ENCODE measurements at regions not wholly inside any gene's neighbourhood (a gene's known extent, or its start where the extent isn't known, plus 50 kb on each side); places are given as distances from the start of the nearest gene placed in this dataset.

GRCh38 chr10:28250782-28251181, 52.1 kb downstream of the MPP7 start:
- Histone ChIP-seq H3K27me3 (no peaks in the 10 kb centered on the region), H3K27ac (no peak overlapping the region), H3K9me3 (ENCODE audit: low read depth) (no peaks in the 10 kb centered on the region), H3K36me3 (no peaks in the 10 kb centered on the region), H3K4me1 (ENCODE audit: low read depth) (peaks cover 6% of the 10 kb centered on the region), H3K4me3 (no peak overlapping the region)
- DNase-seq (ENCODE audit: low read depth in 1 of 2, low spot score in 1 of 2), result peak in 1 of 2 donors; percentile 42
- TF ChIP-seq CTCF (IDR thresholded peaks at IDR 0.05; ENCODE audit: low read depth, low read length), result peak; percentile 41

GRCh38 chr10:28250358-28250757, 52.5 kb downstream of the MPP7 start:
- TF ChIP-seq CTCF (IDR thresholded peaks at IDR 0.05; ENCODE audit: low read depth, low read length), result no peak
- no peaks in the 10 kb centered on the region for H3K36me3 ChIP-seq
- H3K4me1 ChIP-seq (ENCODE audit: low read depth), result peaks cover 6% of the 10 kb centered on the region
- no peaks in the 10 kb centered on the region for H3K9me3 ChIP-seq (ENCODE audit: low read depth)
- H3K27me3 ChIP-seq, result no peaks in the 10 kb centered on the region
- H3K27ac ChIP-seq, result no peak overlapping the region
- DNase-seq (ENCODE audit: low read depth in 1 of 2, low spot score in 1 of 2), result no peak
- H3K4me3 ChIP-seq, result no peak overlapping the region

- TF ChIP-seq CTCF (IDR thresholded peaks at IDR 0.05; ENCODE audit: low read depth, low read length), result no peak
- H3K9me3 ChIP-seq (ENCODE audit: low read depth), result no peaks in the 10 kb centered on the region
- H3K36me3 ChIP-seq, result no peaks in the 10 kb centered on the region
- peaks cover 6% of the 10 kb centered on the region for H3K4me1 ChIP-seq (ENCODE audit: low read depth)
- peak in 1 of 2 donors; percentile 18 for DNase-seq (ENCODE audit: low read depth in 1 of 2, low spot score in 1 of 2)
- no peaks in the 10 kb centered on the region for H3K27me3 ChIP-seq
- no peak overlapping the region for H3K4me3 ChIP-seq
- H3K27ac ChIP-seq, result no peak overlapping the region
Measured at GRCh38 chr10:28249512-28249911, 53.4 kb downstream of the MPP7 start.

- Histone ChIP-seq H3K27me3 (no peaks in the 10 kb centered on the region), H3K36me3 (no peaks in the 10 kb centered on the region), H3K4me1 (ENCODE audit: low read depth) (peaks cover 6% of the 10 kb centered on the region), H3K27ac (no peak overlapping the region), H3K9me3 (ENCODE audit: low read depth) (no peaks in the 10 kb centered on the region), H3K4me3 (no peak overlapping the region)
- TF ChIP-seq CTCF (IDR thresholded peaks at IDR 0.05; ENCODE audit: low read depth, low read length), result no peak
- DNase-seq (ENCODE audit: low read depth in 1 of 2, low spot score in 1 of 2), result peak in 1 of 2 donors; percentile 40
Measured at GRCh38 chr10:28248092-28248491, 54.8 kb downstream of the MPP7 start.

GRCh38 chr10:28246023-28246422, 56.8 kb downstream of the MPP7 start:
- Histone ChIP-seq H3K4me3 (no peak overlapping the region), H3K4me1 (ENCODE audit: low read depth) (peaks cover 6% of the 10 kb centered on the region), H3K9me3 (ENCODE audit: low read depth) (no peaks in the 10 kb centered on the region), H3K36me3 (no peaks in the 10 kb centered on the region), H3K27ac (no peak overlapping the region), H3K27me3 (no peaks in the 10 kb centered on the region)
- no peak for TF ChIP-seq CTCF (IDR thresholded peaks at IDR 0.05; ENCODE audit: low read depth, low read length)
- DNase-seq (ENCODE audit: low read depth in 1 of 2, low spot score in 1 of 2), result no peak

GRCh38 chr10:28243923-28244322, 58.9 kb downstream of the MPP7 start:
- Histone ChIP-seq H3K27me3 (no peaks in the 10 kb centered on the region), H3K9me3 (ENCODE audit: low read depth) (no peaks in the 10 kb centered on the region), H3K36me3 (no peaks in the 10 kb centered on the region), H3K4me3 (no peak overlapping the region), H3K4me1 (ENCODE audit: low read depth) (no peaks in the 10 kb centered on the region), H3K27ac (no peak overlapping the region)
- no peak for TF ChIP-seq CTCF (IDR thresholded peaks at IDR 0.05; ENCODE audit: low read depth, low read length)
- DNase-seq (ENCODE audit: low read depth in 1 of 2, low spot score in 1 of 2), result no peak

Measured in cardiac muscle cell (in vitro differentiated cells and primary cell).